GM12878 (cell line): ENCODE measurements at regions not wholly inside any gene's neighbourhood (a gene's known extent, or its start where the extent isn't known, plus 50 kb on each side); places are given as distances from the start of the nearest gene placed in this dataset.

Experiments
- ATAC-seq: fragments of 200-7000 bp; cut with Tn5 transposase; 3 replicates; pipeline ENCODE4 v1.9.1; 2020; ENCODE audit warnings: mild to moderate bottlenecking, moderate library complexity
- BruUV-seq: library from RNA; stranded (reverse); fragments of 400-500 nt; replicated peaks from 2 replicates; lab custom pipeline; 2021; lab: Mats Ljungman, UMichigan
- CTCF ChIA-PET: fragments of 300-600 bp; sonication (Branson Sonifier 250); formaldehyde crosslinking; extraction: SDS; loops from one replicate; lab custom pipeline; 2021; ENCODE audit warnings: inconsistent platforms; lab: Yijun Ruan, JAX
- POLR2A ChIA-PET: fragments of 350-600 bp; formaldehyde crosslinking; extraction: SDS; loops from one replicate; lab custom pipeline; 2021; ENCODE audit warnings: inconsistent platforms; lab: Charles Lee
- RAD21 ChIA-PET: fragments of 300-600 bp; sonication (Branson Sonifier 250); formaldehyde crosslinking; loops from one replicate; lab custom pipeline; 2023; ENCODE audit warnings: antibody characterized with exemption; ENCODE audit not compliant: unreplicated experiment; lab: Charles Lee
- SMC1A ChIA-PET: fragments of 300-600 bp; sonication (Branson Sonifier 250); formaldehyde crosslinking; loops from one replicate; lab custom pipeline; 2023; ENCODE audit not compliant: unreplicated experiment, uncharacterized antibody; lab: Charles Lee
- DNase-seq: peaks from one replicate; pipeline ENCODE4 v3.0.0-alpha.2; 2011; ENCODE audit warnings: low read depth, low spot score
- FAIRE-seq: peaks from 3 replicates; lab custom pipeline; 2011; peaks lifted over from hg19 to GRCh38; lab: Jason Lieb, UNC
- H2AFZ ChIP-seq: 2 replicates; pipeline ENCODE4 v1.6.0; 2011; ENCODE audit warnings: low read depth, low read length, control low read depth; ENCODE audit not compliant: control insufficient read depth
- H3K27ac ChIP-seq: 2 replicates; pipeline ENCODE4 v1.5.1; 2011; ENCODE audit warnings: control low read depth; ENCODE audit not compliant: control insufficient read depth, insufficient read depth
- H3K27me3 ChIP-seq, 2 experiments: replicated peaks in 1 of 2; 2 replicates each; pipeline versions ENCODE4 v1.6.0 to v1.6.1; 2011; ENCODE audit warnings: low read length in 1 of 2; ENCODE audit not compliant: control insufficient read depth in 2 of 2, insufficient read depth in 2 of 2
- H3K36me3 ChIP-seq, 2 experiments: 2 replicates each; pipeline ENCODE4 v1.5.1; 2011; ENCODE audit warnings: low read length in 1 of 2; ENCODE audit not compliant: control insufficient read depth in 2 of 2, insufficient read depth in 2 of 2
- H3K4me1 ChIP-seq: 2 replicates; pipeline ENCODE4 v1.6.1; 2011; ENCODE audit warnings: mild to moderate bottlenecking, low read length, moderate library complexity, mixed read lengths; ENCODE audit not compliant: control insufficient read depth, insufficient read depth
- H3K4me2 ChIP-seq: 2 replicates; pipeline ENCODE4 v1.6.0; 2011; ENCODE audit warnings: control low read depth; ENCODE audit not compliant: control insufficient read depth, insufficient read depth
- H3K4me3 ChIP-seq: fragments of 200-600 bp; sonication (generic); 2 replicates; pipeline ENCODE4 v1.5.1; 2016
- H3K79me2 ChIP-seq: 2 replicates; pipeline ENCODE4 v1.6.0; 2011; ENCODE audit warnings: low read length; ENCODE audit not compliant: control insufficient read depth, insufficient read depth
- H3K9ac ChIP-seq: 2 replicates; pipeline ENCODE4 v1.8.0; 2011; ENCODE audit warnings: low read length, control low read depth, mixed read lengths; ENCODE audit not compliant: control insufficient read depth, insufficient read depth
- H3K9me3 ChIP-seq: replicated peaks from 3 replicates; pipeline ENCODE4 v1.5.1; 2011; ENCODE audit warnings: mild to moderate bottlenecking, low read length; ENCODE audit not compliant: control insufficient read depth, insufficient read depth
- H4K20me1 ChIP-seq: 2 replicates; pipeline ENCODE4 v1.6.0; 2011; ENCODE audit not compliant: control insufficient read depth, insufficient read depth
- E2F4 ChIP-seq: IDR thresholded peaks from 2 replicates; pipeline ENCODE4 v1.6.1; 2012; ENCODE audit warnings: low read depth, low read length, improper control_type of control experiment
- HDGF ChIP-seq: fragments of 450-650 bp; IDR thresholded peaks from 2 replicates; pipeline ENCODE4 v1.6.1; 2016; ENCODE audit warnings: antibody characterized with exemption
- HSF1 ChIP-seq: fragments of 150-350 bp; IDR thresholded peaks from 2 replicates; pipeline ENCODE4 v1.6.1; 2014; ENCODE audit warnings: mild to moderate bottlenecking, low read depth, low read length
- IKZF2 ChIP-seq, 2 experiments: fragments of 450-650 bp; IDR thresholded peaks; 2 replicates each; pipeline ENCODE4 v1.6.1; 2017; ENCODE audit warnings: mild to moderate bottlenecking in 2 of 2, moderate library complexity in 2 of 2
- KAT2A ChIP-seq: conservative IDR thresholded peaks from 2 replicates; pipeline ENCODE4 v1.6.1; 2011; ENCODE audit warnings: low read depth, low read length; ENCODE audit not compliant: control insufficient read depth
- POU2F2 ChIP-seq: IDR thresholded peaks from 3 replicates; pipeline ENCODE4 v1.6.1; 2011; ENCODE audit warnings: low read depth, mild to moderate bottlenecking, low read length, borderline replicate concordance
- RBBP5 ChIP-seq: fragments of 200-600 bp; sonication (generic); conservative IDR thresholded peaks from 2 replicates; pipeline ENCODE4 v1.6.1; 2016
- SRF ChIP-seq, 2 experiments: IDR thresholded peaks; 2 replicates each; pipeline ENCODE4 v1.6.1; 2011; ENCODE audit warnings: low read depth in 2 of 2, low read length in 2 of 2, mild to moderate bottlenecking in 1 of 2, moderate library complexity in 1 of 2
- STAT1 ChIP-seq: fragments of 450-650 bp; conservative IDR thresholded peaks from 2 replicates; pipeline ENCODE4 v1.6.1; 2014; ENCODE audit warnings: antibody characterized with exemption, mild to moderate bottlenecking
- USF1 ChIP-seq: IDR thresholded peaks from 2 replicates; pipeline ENCODE4 v1.6.1; 2011; ENCODE audit warnings: borderline replicate concordance, low read depth, mild to moderate bottlenecking, moderate library complexity, mixed read lengths, low read length; ENCODE audit not compliant: insufficient read depth; ENCODE audit errors: extremely low read length
- WRNIP1 ChIP-seq: IDR thresholded peaks from 2 replicates; pipeline ENCODE4 v1.6.1; 2011; ENCODE audit warnings: low read depth, low read length, improper control_type of control experiment, borderline replicate concordance
- WGBS: methylation state at CpG from one replicate; pipeline ENCODE4 v1.1.6; 2016; ENCODE audit warnings: low lambda C conversion rate; ENCODE audit not compliant: insufficient replicate concordance, insufficient coverage; ENCODE audit errors: missing lambda C conversion rate; 5-methylcytosine and 5-hydroxymethylcytosine counted together
- in situ Hi-C: fragments of 300-500 bp; cut with MboI; formaldehyde crosslinking; loops from 9 replicates; pipeline ENCODE4 v1.14.3; 2018; ENCODE audit warnings: mixed read lengths
- intact Hi-C: fragments of 100-400 bp; cut with micrococcal nuclease; formaldehyde crosslinking; loops from one replicate; pipeline ENCODE4 v1.14.2; 2022; ENCODE audit not compliant: unreplicated experiment

GRCh38 chr14:53857625-53858344 is 98.8 kb downstream of the BMP4 start:
- no peaks in the 10 kb centered on the region for H3K4me1 ChIP-seq
- RAD21 ChIA-PET = no interaction called here

GRCh38 chr14:53855574-53855973 is 101.1 kb downstream of the BMP4 start:
- no peaks in the 10 kb centered on the region for H3K9me3 ChIP-seq
- H3K36me3 ChIP-seq = no peaks in the 10 kb centered on the region
- in situ Hi-C loops = no loop called here
- BruUV-seq = no TSS peak
- no peak overlapping the region for H2AFZ ChIP-seq
- ChIA-PET POLR2A (no interaction called here), CTCF (interaction anchor here (1.0 kb wide), 1 partner anchor 29 kb away, joined by 3 read pairs; no protein-coding TSS in a partner anchor), SMC1A (no interaction called here), RAD21 (no interaction called here)
- intact Hi-C loops = no loop called here
- no peak for ATAC-seq
- H3K4me1 ChIP-seq = no peaks in the 10 kb centered on the region
- no peaks in the 10 kb centered on the region for H3K79me2 ChIP-seq
- no peak overlapping the region for H3K27ac ChIP-seq
- H3K27me3 ChIP-seq = no peaks in the 10 kb centered on the region
- FAIRE-seq = no peak
- no peak overlapping the region for H3K4me2 ChIP-seq
- no peaks in the 10 kb centered on the region for H4K20me1 ChIP-seq
- no peak for DNase-seq
- no peak overlapping the region for H3K4me3 ChIP-seq
- 0% methylated on average over 2 of the region's 2 CpGs for WGBS
- H3K9ac ChIP-seq = no peak overlapping the region
- TF ChIP-seq POU2F2 = no peak
- TF ChIP-seq STAT1 = no peak
- no peak for TF ChIP-seq HSF1
- no peak for TF ChIP-seq RBBP5
- TF ChIP-seq SRF (IDR thresholded peaks at IDR 0.05; ENCODE audit: low read depth in 2 of 2, low read length in 2 of 2) = no peak
- no peak for TF ChIP-seq USF1
- no peak for TF ChIP-seq KAT2A
- no peak for TF ChIP-seq HDGF

More at GRCh38 chr14:53857625-53858344, 98.8 kb downstream of the BMP4 start:
- POLR2A ChIA-PET = interaction anchor here (0.6 kb wide), 1 partner anchor 89 kb away, joined by 4 read pairs; no protein-coding TSS in a partner anchor
- H3K27me3 ChIP-seq = peaks cover 0 to 2% of the 10 kb centered on the region in 2 experiments; a peak in 1 of 4 replicates
- CTCF ChIA-PET = no interaction called here
- ATAC-seq = no peak
- no peak overlapping the region for H3K4me2 ChIP-seq
- no peak overlapping the region for H3K27ac ChIP-seq
- WGBS = 4% methylated on average over 5 of the region's 5 CpGs
- in situ Hi-C loops = no loop called here
- H3K4me3 ChIP-seq = no peak overlapping the region
- no peak overlapping the region for H2AFZ ChIP-seq
- no peaks in the 10 kb centered on the region for H3K79me2 ChIP-seq
- no peak overlapping the region for H3K9ac ChIP-seq
- no peaks in the 10 kb centered on the region for H3K36me3 ChIP-seq
- no peaks in the 10 kb centered on the region for H4K20me1 ChIP-seq
- SMC1A ChIA-PET = interaction anchor here (1.1 to 1.4 kb wide), 2 partner anchors 8 to 34 kb away, joined by 4 to 5 read pairs; no protein-coding TSS in a partner anchor
- H3K9me3 ChIP-seq = no peaks in the 10 kb centered on the region
- FAIRE-seq = no peak
- TF ChIP-seq WRNIP1 (no peak), IKZF2 (IDR thresholded peaks at IDR 0.05) (no peak), E2F4 (no peak)
- TF ChIP-seq, all 136 proteins: peak for 0
- BruUV-seq = no TSS peak
- intact Hi-C loops = no loop called here
- DNase-seq = no peak
